WTC11 (cell line): ENCODE measurements at regions not wholly inside any gene's neighbourhood (a gene's known extent, or its start where the extent isn't known, plus 50 kb on each side); places are given as distances from the start of the nearest gene placed in this dataset.

Experiments
- ATAC-seq: fragments of 200-7000 bp; cut with Tn5 transposase; 2 replicates; pipeline ENCODE4 v1.10.0; 2021; ENCODE audit warnings: mild to moderate bottlenecking, moderate library complexity
- CTCF ChIA-PET: fragments of 300-600 bp; sonication (Branson Sonifier 250); formaldehyde crosslinking; loops from one replicate; lab custom pipeline; 2021; ENCODE audit warnings: antibody characterized with exemption; lab: Charles Lee
- POLR2A ChIA-PET: fragments of 350-600 bp; sonication (Branson Sonifier 250); formaldehyde crosslinking; loops from one replicate; lab custom pipeline; 2021; ENCODE audit warnings: antibody characterized with exemption; lab: Charles Lee
- DNase-seq: peaks from one replicate; pipeline ENCODE4 v3.0.0; 2021; ENCODE audit warnings: low spot score
- H3K27ac Mint-ChIP-seq: 2 replicates; pipeline ENCODE4 v1.8.0; 2021; ENCODE audit warnings: mixed read lengths
- H3K27me3 Mint-ChIP-seq: 2 replicates; pipeline ENCODE4 v1.8.0; 2021; ENCODE audit warnings: low read depth, mild to moderate bottlenecking, moderate library complexity, mixed read lengths
- H3K36me3 Mint-ChIP-seq: 2 replicates; pipeline ENCODE4 v1.8.0; 2021; ENCODE audit warnings: mixed read lengths
- H3K4me1 Mint-ChIP-seq: 2 replicates; pipeline ENCODE4 v1.8.0; 2022; ENCODE audit warnings: mixed read lengths
- H3K4me3 Mint-ChIP-seq: 2 replicates; pipeline ENCODE4 v1.8.0; 2021; ENCODE audit warnings: mild to moderate bottlenecking, moderate library complexity, mixed read lengths
- H3K9me3 Mint-ChIP-seq: 2 replicates; pipeline ENCODE4 v1.8.0; 2021; ENCODE audit warnings: mixed read lengths
- CREM ChIP-seq: sonication (generic); formaldehyde crosslinking; IDR thresholded peaks from 2 replicates; pipeline ENCODE4 v1.8.1; 2022; ENCODE audit warnings: mild to moderate bottlenecking, missing genetic modification reagents, moderate library complexity
- IRF2 ChIP-seq: sonication (generic); formaldehyde crosslinking; IDR thresholded peaks from 2 replicates; pipeline ENCODE4 v1.8.0; 2022; ENCODE audit warnings: low read depth, missing genetic modification reagents, borderline replicate concordance
- NR3C1 ChIP-seq: sonication (generic); formaldehyde crosslinking; conservative IDR thresholded peaks from 2 replicates; pipeline ENCODE4 v1.8.1; 2023; ENCODE audit warnings: low read depth, mild to moderate bottlenecking, missing genetic modification reagents
- PRRX2 ChIP-seq: fragments of 250-450 bp; sonication (Bioruptor Pico); IDR thresholded peaks from 2 replicates; pipeline ENCODE4 v1.8.0; 2021; ENCODE audit warnings: mild to moderate bottlenecking
- ZNF423 ChIP-seq: fragments of 250-450 bp; sonication (Bioruptor Pico); IDR thresholded peaks from 2 replicates; pipeline ENCODE4 v2.1.2; 2022; ENCODE audit warnings: mild to moderate bottlenecking, moderate library complexity
- TF ChIP-seq, protein P1 (sequence below): sonication (generic); formaldehyde crosslinking; IDR thresholded peaks from 2 replicates; pipeline ENCODE4 v1.8.1; 2023; ENCODE audit warnings: mild to moderate bottlenecking, missing genetic modification reagents, borderline replicate concordance
- TF ChIP-seq, protein P2 (sequence below): sonication (generic); formaldehyde crosslinking; IDR thresholded peaks from 2 replicates; pipeline ENCODE4 v1.8.1; 2023; ENCODE audit warnings: mild to moderate bottlenecking, missing genetic modification reagents
- TF ChIP-seq, protein P3 (sequence below): fragments of 250-450 bp; sonication (Bioruptor Pico); IDR thresholded peaks from 2 replicates; pipeline ENCODE4 v1.9.0; 2021; ENCODE audit warnings: mild to moderate bottlenecking
- TF ChIP-seq, protein P4 (sequence below): sonication (generic); formaldehyde crosslinking; IDR thresholded peaks from 2 replicates; pipeline ENCODE4 v1.8.0; 2022; ENCODE audit warnings: mild to moderate bottlenecking, missing genetic modification reagents
- TF ChIP-seq, protein P5 (sequence below): fragments of 250-450 bp; sonication (Bioruptor Pico); IDR thresholded peaks from 2 replicates; pipeline ENCODE4 v2.1.2; 2022; ENCODE audit warnings: mild to moderate bottlenecking, moderate library complexity
- TF ChIP-seq, protein P6 (sequence below): fragments of 200-600 bp; IDR thresholded peaks from 2 replicates; pipeline ENCODE4 v1.8.0; 2022; ENCODE audit warnings: antibody characterized with exemption
- TF ChIP-seq, protein P7 (sequence below): sonication (generic); formaldehyde crosslinking; IDR thresholded peaks from 2 replicates; pipeline ENCODE4 v1.8.1; 2022; ENCODE audit warnings: missing genetic modification reagents, borderline replicate concordance
- TF ChIP-seq, protein P8 (sequence below): sonication (generic); formaldehyde crosslinking; conservative IDR thresholded peaks from 2 replicates; pipeline ENCODE4 v1.8.1; 2022; ENCODE audit warnings: mild to moderate bottlenecking, missing genetic modification reagents
- TF ChIP-seq, protein P9 (sequence below): fragments of 250-450 bp; sonication (Bioruptor Pico); IDR thresholded peaks from 2 replicates; pipeline ENCODE4 v1.9.0; 2021; ENCODE audit warnings: mild to moderate bottlenecking, borderline replicate concordance

DNA sequence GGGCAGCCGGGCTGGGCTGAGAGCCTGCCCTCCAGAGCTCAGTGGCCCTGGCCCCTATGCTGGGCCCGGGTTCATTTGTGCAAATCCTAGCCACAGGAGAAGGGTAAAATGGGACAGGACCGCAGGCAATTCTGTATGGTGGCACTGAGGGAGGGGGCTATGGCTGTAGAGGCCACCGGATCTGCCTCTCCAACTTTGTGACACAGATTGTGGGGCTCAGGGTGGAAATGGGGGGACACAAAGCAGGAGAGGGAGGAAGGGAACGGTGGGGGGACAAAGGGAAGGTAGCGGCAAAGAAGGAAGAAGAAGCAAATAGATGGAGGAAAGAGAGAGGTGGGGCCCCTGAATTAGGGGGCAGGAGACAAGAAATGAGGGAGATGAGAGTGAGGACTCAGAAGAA is 201.1 kb downstream of the SMAD2 start (continued):
- TF ChIP-seq, protein P1, sequence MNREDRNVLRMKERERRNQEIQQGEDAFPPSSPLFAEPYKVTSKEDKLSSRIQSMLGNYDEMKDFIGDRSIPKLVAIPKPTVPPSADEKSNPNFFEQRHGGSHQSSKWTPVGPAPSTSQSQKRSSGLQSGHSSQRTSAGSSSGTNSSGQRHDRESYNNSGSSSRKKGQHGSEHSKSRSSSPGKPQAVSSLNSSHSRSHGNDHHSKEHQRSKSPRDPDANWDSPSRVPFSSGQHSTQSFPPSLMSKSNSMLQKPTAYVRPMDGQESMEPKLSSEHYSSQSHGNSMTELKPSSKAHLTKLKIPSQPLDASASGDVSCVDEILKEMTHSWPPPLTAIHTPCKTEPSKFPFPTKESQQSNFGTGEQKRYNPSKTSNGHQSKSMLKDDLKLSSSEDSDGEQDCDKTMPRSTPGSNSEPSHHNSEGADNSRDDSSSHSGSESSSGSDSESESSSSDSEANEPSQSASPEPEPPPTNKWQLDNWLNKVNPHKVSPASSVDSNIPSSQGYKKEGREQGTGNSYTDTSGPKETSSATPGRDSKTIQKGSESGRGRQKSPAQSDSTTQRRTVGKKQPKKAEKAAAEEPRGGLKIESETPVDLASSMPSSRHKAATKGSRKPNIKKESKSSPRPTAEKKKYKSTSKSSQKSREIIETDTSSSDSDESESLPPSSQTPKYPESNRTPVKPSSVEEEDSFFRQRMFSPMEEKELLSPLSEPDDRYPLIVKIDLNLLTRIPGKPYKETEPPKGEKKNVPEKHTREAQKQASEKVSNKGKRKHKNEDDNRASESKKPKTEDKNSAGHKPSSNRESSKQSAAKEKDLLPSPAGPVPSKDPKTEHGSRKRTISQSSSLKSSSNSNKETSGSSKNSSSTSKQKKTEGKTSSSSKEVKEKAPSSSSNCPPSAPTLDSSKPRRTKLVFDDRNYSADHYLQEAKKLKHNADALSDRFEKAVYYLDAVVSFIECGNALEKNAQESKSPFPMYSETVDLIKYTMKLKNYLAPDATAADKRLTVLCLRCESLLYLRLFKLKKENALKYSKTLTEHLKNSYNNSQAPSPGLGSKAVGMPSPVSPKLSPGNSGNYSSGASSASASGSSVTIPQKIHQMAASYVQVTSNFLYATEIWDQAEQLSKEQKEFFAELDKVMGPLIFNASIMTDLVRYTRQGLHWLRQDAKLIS (CRISPR knock-in tag): no peak

DNA sequence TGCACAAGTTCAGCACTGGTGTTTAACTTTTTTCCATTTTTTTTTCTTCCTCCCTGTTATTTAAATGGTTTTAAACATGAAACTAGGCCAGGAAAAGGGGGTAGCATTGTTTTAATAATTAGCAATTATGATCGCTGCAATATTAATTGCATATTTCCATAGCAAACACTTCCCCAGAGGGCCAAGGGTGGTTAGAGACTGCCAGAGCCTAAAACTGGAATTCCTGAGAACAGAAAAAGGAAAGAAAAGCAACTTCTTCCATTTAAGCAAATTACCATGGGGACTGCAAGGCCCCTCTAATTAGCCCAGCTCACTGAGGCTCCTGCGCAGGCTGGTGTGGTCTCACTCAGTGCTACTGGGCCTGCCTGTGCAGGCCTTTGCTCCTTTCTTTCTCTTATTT is 201.5 kb downstream of the SMAD2 start:
- ChIA-PET CTCF (no interaction called here), POLR2A (no interaction called here)
- Mint-ChIP-seq H3K4me1 (no peaks in the 10 kb centered on the region), H3K9me3 (no peaks in the 10 kb centered on the region), H3K27ac (no peak overlapping the region), H3K36me3 (no peaks in the 10 kb centered on the region), H3K4me3 (no peak overlapping the region), H3K27me3 (no peaks in the 10 kb centered on the region; the same call in 1 of the 2 replicates)
- TF ChIP-seq PRRX2 (CRISPR knock-in tag) (no peak), ZNF423 (CRISPR knock-in tag) (no peak), NR3C1 (CRISPR knock-in tag) (no peak), CREM (CRISPR knock-in tag) (no peak)
- TF ChIP-seq, protein P2, sequence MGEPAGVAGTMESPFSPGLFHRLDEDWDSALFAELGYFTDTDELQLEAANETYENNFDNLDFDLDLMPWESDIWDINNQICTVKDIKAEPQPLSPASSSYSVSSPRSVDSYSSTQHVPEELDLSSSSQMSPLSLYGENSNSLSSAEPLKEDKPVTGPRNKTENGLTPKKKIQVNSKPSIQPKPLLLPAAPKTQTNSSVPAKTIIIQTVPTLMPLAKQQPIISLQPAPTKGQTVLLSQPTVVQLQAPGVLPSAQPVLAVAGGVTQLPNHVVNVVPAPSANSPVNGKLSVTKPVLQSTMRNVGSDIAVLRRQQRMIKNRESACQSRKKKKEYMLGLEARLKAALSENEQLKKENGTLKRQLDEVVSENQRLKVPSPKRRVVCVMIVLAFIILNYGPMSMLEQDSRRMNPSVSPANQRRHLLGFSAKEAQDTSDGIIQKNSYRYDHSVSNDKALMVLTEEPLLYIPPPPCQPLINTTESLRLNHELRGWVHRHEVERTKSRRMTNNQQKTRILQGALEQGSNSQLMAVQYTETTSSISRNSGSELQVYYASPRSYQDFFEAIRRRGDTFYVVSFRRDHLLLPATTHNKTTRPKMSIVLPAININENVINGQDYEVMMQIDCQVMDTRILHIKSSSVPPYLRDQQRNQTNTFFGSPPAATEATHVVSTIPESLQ (CRISPR knock-in tag): no peak
- TF ChIP-seq, protein P3, sequence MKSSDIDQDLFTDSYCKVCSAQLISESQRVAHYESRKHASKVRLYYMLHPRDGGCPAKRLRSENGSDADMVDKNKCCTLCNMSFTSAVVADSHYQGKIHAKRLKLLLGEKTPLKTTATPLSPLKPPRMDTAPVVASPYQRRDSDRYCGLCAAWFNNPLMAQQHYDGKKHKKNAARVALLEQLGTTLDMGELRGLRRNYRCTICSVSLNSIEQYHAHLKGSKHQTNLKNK (CRISPR knock-in tag): no peak
- TF ChIP-seq, protein P4, sequence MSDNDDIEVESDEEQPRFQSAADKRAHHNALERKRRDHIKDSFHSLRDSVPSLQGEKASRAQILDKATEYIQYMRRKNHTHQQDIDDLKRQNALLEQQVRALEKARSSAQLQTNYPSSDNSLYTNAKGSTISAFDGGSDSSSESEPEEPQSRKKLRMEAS (CRISPR knock-in tag): no peak
- TF ChIP-seq, protein P5, sequence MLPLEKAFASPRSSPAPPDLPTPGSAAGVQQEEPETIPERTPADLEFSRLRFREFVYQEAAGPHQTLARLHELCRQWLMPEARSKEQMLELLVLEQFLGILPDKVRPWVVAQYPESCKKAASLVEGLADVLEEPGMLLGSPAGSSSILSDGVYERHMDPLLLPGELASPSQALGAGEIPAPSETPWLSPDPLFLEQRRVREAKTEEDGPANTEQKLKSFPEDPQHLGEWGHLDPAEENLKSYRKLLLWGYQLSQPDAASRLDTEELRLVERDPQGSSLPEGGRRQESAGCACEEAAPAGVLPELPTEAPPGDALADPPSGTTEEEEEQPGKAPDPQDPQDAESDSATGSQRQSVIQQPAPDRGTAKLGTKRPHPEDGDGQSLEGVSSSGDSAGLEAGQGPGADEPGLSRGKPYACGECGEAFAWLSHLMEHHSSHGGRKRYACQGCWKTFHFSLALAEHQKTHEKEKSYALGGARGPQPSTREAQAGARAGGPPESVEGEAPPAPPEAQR (CRISPR knock-in tag): no peak
- TF ChIP-seq, protein P6, sequence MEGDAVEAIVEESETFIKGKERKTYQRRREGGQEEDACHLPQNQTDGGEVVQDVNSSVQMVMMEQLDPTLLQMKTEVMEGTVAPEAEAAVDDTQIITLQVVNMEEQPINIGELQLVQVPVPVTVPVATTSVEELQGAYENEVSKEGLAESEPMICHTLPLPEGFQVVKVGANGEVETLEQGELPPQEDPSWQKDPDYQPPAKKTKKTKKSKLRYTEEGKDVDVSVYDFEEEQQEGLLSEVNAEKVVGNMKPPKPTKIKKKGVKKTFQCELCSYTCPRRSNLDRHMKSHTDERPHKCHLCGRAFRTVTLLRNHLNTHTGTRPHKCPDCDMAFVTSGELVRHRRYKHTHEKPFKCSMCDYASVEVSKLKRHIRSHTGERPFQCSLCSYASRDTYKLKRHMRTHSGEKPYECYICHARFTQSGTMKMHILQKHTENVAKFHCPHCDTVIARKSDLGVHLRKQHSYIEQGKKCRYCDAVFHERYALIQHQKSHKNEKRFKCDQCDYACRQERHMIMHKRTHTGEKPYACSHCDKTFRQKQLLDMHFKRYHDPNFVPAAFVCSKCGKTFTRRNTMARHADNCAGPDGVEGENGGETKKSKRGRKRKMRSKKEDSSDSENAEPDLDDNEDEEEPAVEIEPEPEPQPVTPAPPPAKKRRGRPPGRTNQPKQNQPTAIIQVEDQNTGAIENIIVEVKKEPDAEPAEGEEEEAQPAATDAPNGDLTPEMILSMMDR: no peak
- TF ChIP-seq, protein P7, sequence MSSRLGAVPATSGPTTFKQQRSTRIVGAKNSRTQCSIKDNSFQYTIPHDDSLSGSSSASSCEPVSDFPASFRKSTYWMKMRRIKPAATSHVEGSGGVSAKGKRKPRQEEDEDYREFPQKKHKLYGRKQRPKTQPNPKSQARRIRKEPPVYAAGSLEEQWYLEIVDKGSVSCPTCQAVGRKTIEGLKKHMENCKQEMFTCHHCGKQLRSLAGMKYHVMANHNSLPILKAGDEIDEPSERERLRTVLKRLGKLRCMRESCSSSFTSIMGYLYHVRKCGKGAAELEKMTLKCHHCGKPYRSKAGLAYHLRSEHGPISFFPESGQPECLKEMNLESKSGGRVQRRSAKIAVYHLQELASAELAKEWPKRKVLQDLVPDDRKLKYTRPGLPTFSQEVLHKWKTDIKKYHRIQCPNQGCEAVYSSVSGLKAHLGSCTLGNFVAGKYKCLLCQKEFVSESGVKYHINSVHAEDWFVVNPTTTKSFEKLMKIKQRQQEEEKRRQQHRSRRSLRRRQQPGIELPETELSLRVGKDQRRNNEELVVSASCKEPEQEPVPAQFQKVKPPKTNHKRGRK (CRISPR knock-in tag): no peak
- DNase-seq (no peak), ATAC-seq (no peak)

DNA sequence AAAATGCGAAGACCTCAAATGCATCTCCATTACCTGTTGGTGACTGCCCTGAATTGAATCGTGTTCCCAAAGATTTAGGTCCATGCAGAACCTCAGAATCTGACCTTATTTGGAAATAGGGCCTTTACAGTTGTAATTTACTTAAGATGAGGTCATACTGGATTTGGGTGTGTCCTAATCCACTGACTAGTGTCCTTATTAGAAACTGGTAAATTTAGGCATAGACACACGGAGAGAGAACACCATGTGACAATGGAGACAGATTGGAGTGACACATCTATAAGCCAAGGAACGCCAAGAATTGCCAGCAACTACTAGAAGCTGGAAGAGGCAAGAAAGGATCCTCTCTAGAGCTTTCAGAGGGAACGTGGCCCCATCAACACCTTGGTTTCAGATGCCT is 203.1 kb downstream of the SMAD2 start:
- no peak for DNase-seq
- Mint-ChIP-seq H3K36me3 (no peaks in the 10 kb centered on the region), H3K4me3 (no peak overlapping the region), H3K4me1 (no peaks in the 10 kb centered on the region), H3K9me3 (no peaks in the 10 kb centered on the region), H3K27me3 (no peaks in the 10 kb centered on the region; the same call in 1 of the 2 replicates), H3K27ac (no peak overlapping the region)
- no peak for ATAC-seq
- CTCF ChIA-PET: no interaction called here
- POLR2A ChIA-PET: no interaction called here
- TF ChIP-seq, protein P8, sequence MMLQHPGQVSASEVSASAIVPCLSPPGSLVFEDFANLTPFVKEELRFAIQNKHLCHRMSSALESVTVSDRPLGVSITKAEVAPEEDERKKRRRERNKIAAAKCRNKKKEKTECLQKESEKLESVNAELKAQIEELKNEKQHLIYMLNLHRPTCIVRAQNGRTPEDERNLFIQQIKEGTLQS (CRISPR knock-in tag): no peak
- TF ChIP-seq, protein P9, sequence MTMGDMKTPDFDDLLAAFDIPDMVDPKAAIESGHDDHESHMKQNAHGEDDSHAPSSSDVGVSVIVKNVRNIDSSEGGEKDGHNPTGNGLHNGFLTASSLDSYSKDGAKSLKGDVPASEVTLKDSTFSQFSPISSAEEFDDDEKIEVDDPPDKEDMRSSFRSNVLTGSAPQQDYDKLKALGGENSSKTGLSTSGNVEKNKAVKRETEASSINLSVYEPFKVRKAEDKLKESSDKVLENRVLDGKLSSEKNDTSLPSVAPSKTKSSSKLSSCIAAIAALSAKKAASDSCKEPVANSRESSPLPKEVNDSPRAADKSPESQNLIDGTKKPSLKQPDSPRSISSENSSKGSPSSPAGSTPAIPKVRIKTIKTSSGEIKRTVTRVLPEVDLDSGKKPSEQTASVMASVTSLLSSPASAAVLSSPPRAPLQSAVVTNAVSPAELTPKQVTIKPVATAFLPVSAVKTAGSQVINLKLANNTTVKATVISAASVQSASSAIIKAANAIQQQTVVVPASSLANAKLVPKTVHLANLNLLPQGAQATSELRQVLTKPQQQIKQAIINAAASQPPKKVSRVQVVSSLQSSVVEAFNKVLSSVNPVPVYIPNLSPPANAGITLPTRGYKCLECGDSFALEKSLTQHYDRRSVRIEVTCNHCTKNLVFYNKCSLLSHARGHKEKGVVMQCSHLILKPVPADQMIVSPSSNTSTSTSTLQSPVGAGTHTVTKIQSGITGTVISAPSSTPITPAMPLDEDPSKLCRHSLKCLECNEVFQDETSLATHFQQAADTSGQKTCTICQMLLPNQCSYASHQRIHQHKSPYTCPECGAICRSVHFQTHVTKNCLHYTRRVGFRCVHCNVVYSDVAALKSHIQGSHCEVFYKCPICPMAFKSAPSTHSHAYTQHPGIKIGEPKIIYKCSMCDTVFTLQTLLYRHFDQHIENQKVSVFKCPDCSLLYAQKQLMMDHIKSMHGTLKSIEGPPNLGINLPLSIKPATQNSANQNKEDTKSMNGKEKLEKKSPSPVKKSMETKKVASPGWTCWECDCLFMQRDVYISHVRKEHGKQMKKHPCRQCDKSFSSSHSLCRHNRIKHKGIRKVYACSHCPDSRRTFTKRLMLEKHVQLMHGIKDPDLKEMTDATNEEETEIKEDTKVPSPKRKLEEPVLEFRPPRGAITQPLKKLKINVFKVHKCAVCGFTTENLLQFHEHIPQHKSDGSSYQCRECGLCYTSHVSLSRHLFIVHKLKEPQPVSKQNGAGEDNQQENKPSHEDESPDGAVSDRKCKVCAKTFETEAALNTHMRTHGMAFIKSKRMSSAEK (CRISPR knock-in tag): no peak
- no peak for TF ChIP-seq CREM (CRISPR knock-in tag)
- TF ChIP-seq IRF2 (CRISPR knock-in tag): no peak
